Smooth muscle cell (in vitro differentiated cells): ENCODE measurements at regions not wholly inside any gene's neighbourhood (a gene's known extent, or its start where the extent isn't known, plus 50 kb on each side); places are given as distances from the start of the nearest gene placed in this dataset.

ENCODE experiments used
- DNase-seq: peaks from one replicate; lab custom pipeline; 2025; ENCODE audit not compliant: unreplicated experiment; lab: John Stamatoyannopoulos, UW
- H2AFZ ChIP-seq: fragments of 200-600 bp; sonication (generic); 2 replicates; pipeline ENCODE4 v1.6.0; 2016; ENCODE audit warnings: antibody characterized with exemption, low read depth, mild to moderate bottlenecking
- H3F3A ChIP-seq: fragments of 200-600 bp; sonication (generic); 2 replicates; pipeline ENCODE4 v1.6.0; 2017; ENCODE audit warnings: antibody characterized with exemption, low read depth
- H3K27ac ChIP-seq: fragments of 200-600 bp; sonication (generic); 2 replicates; pipeline ENCODE4 v1.5.1; 2016; ENCODE audit warnings: low read depth, mild to moderate bottlenecking
- H3K27me3 ChIP-seq: fragments of 200-600 bp; sonication (generic); 2 replicates; pipeline ENCODE4 v1.6.1; 2016; ENCODE audit warnings: low read depth, mild to moderate bottlenecking
- H3K36me3 ChIP-seq: fragments of 200-600 bp; sonication (generic); 2 replicates; pipeline ENCODE4 v1.5.1; 2016; ENCODE audit warnings: low read depth
- H3K4me1 ChIP-seq: fragments of 200-600 bp; sonication (generic); 2 replicates; pipeline ENCODE4 v1.5.1; 2016; ENCODE audit warnings: low read depth
- H3K4me2 ChIP-seq: fragments of 200-600 bp; sonication (generic); 2 replicates; pipeline ENCODE4 v1.6.0; 2016; ENCODE audit warnings: mild to moderate bottlenecking
- H3K4me3 ChIP-seq: fragments of 200-600 bp; sonication (generic); 2 replicates; pipeline ENCODE4 v1.5.1; 2016; ENCODE audit warnings: mild to moderate bottlenecking
- H3K79me2 ChIP-seq: fragments of 200-600 bp; sonication (generic); 2 replicates; pipeline ENCODE4 v1.6.0; 2016; ENCODE audit warnings: low read depth, mild to moderate bottlenecking
- H3K9ac ChIP-seq: fragments of 200-600 bp; sonication (generic); 2 replicates; pipeline ENCODE4 v1.6.0; 2016; ENCODE audit warnings: low read depth
- H3K9me3 ChIP-seq: fragments of 200-600 bp; sonication (generic); replicated peaks from 2 replicates; pipeline ENCODE4 v1.5.1; 2016; ENCODE audit warnings: low read depth
- H4K20me1 ChIP-seq: fragments of 200-600 bp; sonication (generic); 2 replicates; pipeline ENCODE4 v1.6.0; 2016; ENCODE audit warnings: low read depth
- CTCF ChIP-seq: fragments of 200-600 bp; sonication (generic); IDR thresholded peaks from 2 replicates; pipeline ENCODE4 v1.5.1; 2017; ENCODE audit warnings: borderline replicate concordance, mild to moderate bottlenecking, antibody characterized with exemption; ENCODE audit not compliant: insufficient read depth, poor library complexity, severe bottlenecking
- WGBS: methylation state at CpG from one replicate; pipeline ENCODE4 v1.1.7; 2016; ENCODE audit warnings: low lambda C conversion rate; 5-methylcytosine and 5-hydroxymethylcytosine counted together

DNA sequence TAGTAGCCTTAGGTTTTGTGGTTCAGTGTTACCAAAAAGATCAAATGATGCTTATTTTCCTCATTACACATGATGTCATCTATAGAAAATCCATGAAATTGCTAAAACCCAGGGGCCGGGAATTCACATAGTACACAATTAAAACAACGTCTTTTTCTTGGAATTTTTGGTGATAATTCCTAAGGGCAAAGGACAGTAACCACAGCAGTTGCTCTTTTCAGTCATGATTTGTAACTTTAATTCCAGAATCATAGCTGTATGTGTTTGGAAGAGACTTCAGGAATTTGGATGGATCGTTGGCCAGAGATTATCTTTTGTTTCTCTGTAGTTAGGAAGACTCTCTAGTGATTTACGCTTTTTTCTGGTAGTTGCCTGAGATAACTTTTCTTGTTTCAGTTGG is 748.7 kb downstream of the TLE4 start:
- H3K9ac ChIP-seq, result peak overlapping the region; percentile 21
- no peak for DNase-seq
- H3K4me1 ChIP-seq, result peaks cover 1% of the 10 kb centered on the region
- TF ChIP-seq CTCF, result no peak
- WGBS, result 37% methylated on average over 4 of the region's 4 CpGs
- no peaks in the 10 kb centered on the region for H3K27me3 ChIP-seq
- H3K27ac ChIP-seq, result peak overlapping the region; percentile 68
- H4K20me1 ChIP-seq, result no peaks in the 10 kb centered on the region
- no peaks in the 10 kb centered on the region for H3K79me2 ChIP-seq
- H2AFZ ChIP-seq, result no peak overlapping the region
- no peaks in the 10 kb centered on the region for H3F3A ChIP-seq
- peak overlapping the region; percentile 58 for H3K4me2 ChIP-seq
- no peaks in the 10 kb centered on the region for H3K36me3 ChIP-seq
- H3K9me3 ChIP-seq, result no peaks in the 10 kb centered on the region
- no peak overlapping the region for H3K4me3 ChIP-seq

DNA sequence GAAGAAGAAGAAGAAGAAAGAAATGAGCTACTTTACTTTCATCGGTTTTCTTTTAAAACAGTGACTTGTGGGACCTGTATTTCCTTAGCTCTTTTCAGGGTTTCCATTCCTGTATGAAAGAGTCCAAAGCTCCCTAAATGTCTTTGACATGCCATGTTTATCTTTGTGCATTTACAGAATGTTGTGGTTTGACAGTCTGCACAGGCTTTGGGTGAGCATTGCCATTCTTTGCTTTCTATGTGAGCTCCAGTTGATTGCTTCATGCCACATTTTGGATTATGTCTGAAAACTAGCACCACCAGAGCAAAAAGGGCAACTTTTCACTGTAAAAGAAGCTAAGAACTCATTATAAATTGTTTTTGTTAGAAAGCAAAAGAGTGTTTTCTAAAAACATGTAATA is 733.4 kb downstream of the TLE4 start:
- H3K4me1 ChIP-seq, result peaks cover 3% of the 10 kb centered on the region
- 90% methylated on average over 1 of the region's 1 CpG for WGBS

DNA sequence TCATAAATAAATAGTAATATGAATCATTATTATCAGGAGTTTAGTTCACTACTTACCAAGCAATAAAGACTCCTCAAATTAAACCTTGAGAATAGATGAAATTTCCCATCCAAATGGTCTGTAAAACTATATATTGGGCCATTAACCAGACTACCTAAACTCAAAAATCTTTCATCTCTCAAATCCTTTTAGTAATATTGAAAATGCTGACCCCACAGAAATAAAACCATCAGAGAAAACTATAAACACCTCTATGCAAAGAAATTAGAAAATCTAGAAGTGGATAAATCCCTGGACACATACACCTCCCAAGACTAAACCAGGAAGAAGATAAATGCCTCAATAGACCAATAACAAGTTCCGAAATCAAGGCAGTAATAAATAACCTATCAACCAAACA is 723.2 kb downstream of the TLE4 start:
- no peaks in the 10 kb centered on the region for H4K20me1 ChIP-seq
- no peak for TF ChIP-seq CTCF
- no peaks in the 10 kb centered on the region for H3K27me3 ChIP-seq
- whole genome bisulfite sequencing, result 88% methylated on average over 1 of the region's 1 CpG
- H3K27ac ChIP-seq, result no peak overlapping the region
- no peak overlapping the region for H3K4me3 ChIP-seq
- H3K36me3 ChIP-seq, result no peaks in the 10 kb centered on the region
- H3F3A ChIP-seq, result no peaks in the 10 kb centered on the region
- no peak overlapping the region for H2AFZ ChIP-seq
- no peaks in the 10 kb centered on the region for H3K4me1 ChIP-seq
- no peak for DNase-seq
- no peak overlapping the region for H3K9ac ChIP-seq
- no peaks in the 10 kb centered on the region for H3K9me3 ChIP-seq
- no peak overlapping the region for H3K4me2 ChIP-seq
- H3K79me2 ChIP-seq, result no peaks in the 10 kb centered on the region

More for the DNA sequence above, 733.4 kb downstream of the TLE4 start:
- H3K27me3 ChIP-seq, result no peaks in the 10 kb centered on the region
- H4K20me1 ChIP-seq, result no peaks in the 10 kb centered on the region
- H3K79me2 ChIP-seq, result no peaks in the 10 kb centered on the region
- H3K4me2 ChIP-seq, result no peak overlapping the region
- no peaks in the 10 kb centered on the region for H3F3A ChIP-seq
- no peak for DNase-seq
- no peak for TF ChIP-seq CTCF
- H3K9me3 ChIP-seq, result no peaks in the 10 kb centered on the region
- no peak overlapping the region for H3K9ac ChIP-seq
- no peak overlapping the region for H3K27ac ChIP-seq
- H2AFZ ChIP-seq, result no peak overlapping the region
- H3K4me3 ChIP-seq, result no peak overlapping the region
- H3K36me3 ChIP-seq, result no peaks in the 10 kb centered on the region

GRCh38 chr9:80294318-80294717 is 722.6 kb downstream of the TLE4 start:
- no peak for DNase-seq
- Histone ChIP-seq H3K9me3 (no peaks in the 10 kb centered on the region), H3K36me3 (no peaks in the 10 kb centered on the region), H3K27ac (no peak overlapping the region), H3K4me3 (no peak overlapping the region), H3K9ac (no peak overlapping the region), H2AFZ (no peak overlapping the region), H3K4me2 (no peak overlapping the region), H3K79me2 (no peaks in the 10 kb centered on the region), H3K4me1 (no peaks in the 10 kb centered on the region), H3K27me3 (no peaks in the 10 kb centered on the region), H4K20me1 (no peaks in the 10 kb centered on the region), H3F3A (no peaks in the 10 kb centered on the region)
- 92% methylated on average over 1 of the region's 1 CpG for WGBS
- no peak for TF ChIP-seq CTCF
